Peyer's patch (tissue), 4 donors: ENCODE measurements at regions not wholly inside any gene's neighbourhood (a gene's known extent, or its start where the extent isn't known, plus 50 kb on each side); places are given as distances from the start of the nearest gene placed in this dataset.
A peak's percentile ranks its signal among the peaks of the same experiment; 100 is the strongest.

ENCODE experiments used
- DNase-seq, 3 donors: peaks; one replicate each; pipeline ENCODE4 v3.0.0-alpha.2; 2017 to 2019
- H3K27ac ChIP-seq, 4 donors: fragments of 200-600 bp; sonication (generic); one replicate each; pipeline ENCODE4 v1.5.1; 2016 to 2019
- H3K27me3 ChIP-seq, 2 donors: fragments of 200-600 bp; sonication (generic); one replicate each; pipeline ENCODE4 v1.5.1; 2019
- H3K36me3 ChIP-seq, 3 donors: fragments of 200-600 bp; sonication (generic); one replicate each; pipeline ENCODE4 v1.5.1; 2016 to 2019
- H3K4me1 ChIP-seq, 4 donors: fragments of 200-600 bp; sonication (generic); one replicate each; pipeline ENCODE4 v1.5.1; 2016 to 2019
- H3K4me3 ChIP-seq, 4 donors: fragments of 200-600 bp; sonication (generic); 1 replicate in 3 of 4; 2 replicates in 1 of 4; pipeline ENCODE4 v1.5.1; 2016 to 2019; ENCODE audit warnings: mild to moderate bottlenecking in 1 of 4
- H3K9me3 ChIP-seq, 4 donors: fragments of 200-600 bp; sonication (generic); one replicate each; pipeline ENCODE4 v1.5.1; 2016 to 2019; ENCODE audit warnings: mild to moderate bottlenecking in 1 of 4
- POLR2A ChIP-seq, 2 donors: fragments of 450-650 bp; IDR thresholded peaks; one replicate each; pipeline ENCODE4 v1.5.1; 2017; ENCODE audit warnings: antibody characterized with exemption in 2 of 2, mild to moderate bottlenecking in 2 of 2, moderate library complexity in 2 of 2
- TF ChIP-seq, protein P1 (sequence below), 6 experiments: fragments of 450-650 bp in 4 of 6; fragments of 200-600 bp in 2 of 6; sonication (generic) in 1 of 6; IDR thresholded peaks; one replicate each; pipeline ENCODE4 v1.5.1; 2017 to 2019; ENCODE audit warnings: antibody characterized with exemption in 6 of 6, mild to moderate bottlenecking in 3 of 6, moderate library complexity in 1 of 6

DNA sequence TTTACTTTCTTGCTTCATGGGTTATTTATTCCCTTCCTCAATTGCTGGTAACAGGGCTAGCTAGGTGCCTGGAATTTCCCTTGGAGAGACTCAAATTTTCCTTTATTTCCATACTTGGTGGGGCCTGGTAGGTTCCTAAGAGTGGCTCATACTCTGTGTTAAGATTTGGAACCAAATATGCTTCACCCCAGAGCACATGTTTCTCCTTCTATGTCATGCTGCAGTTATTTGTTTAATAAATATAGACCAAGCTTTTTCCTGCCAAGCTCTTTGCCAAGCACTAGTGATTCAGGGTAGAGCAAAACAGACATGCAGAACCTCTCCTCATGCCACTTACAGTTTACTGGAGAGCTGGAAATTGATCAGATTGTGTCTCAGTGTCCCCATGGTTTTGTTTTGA lies 290.3 kb upstream of the SGCD start:
- H3K27ac ChIP-seq: no peak overlapping the region
- no peak overlapping the region for H3K4me3 ChIP-seq
- H3K27me3 ChIP-seq: no peaks in the 10 kb centered on the region
- no peaks in the 10 kb centered on the region for H3K4me1 ChIP-seq
- H3K36me3 ChIP-seq: no peaks in the 10 kb centered on the region
- TF ChIP-seq POLR2A (IDR thresholded peaks at IDR 0.05): no peak
- TF ChIP-seq, protein P1, sequence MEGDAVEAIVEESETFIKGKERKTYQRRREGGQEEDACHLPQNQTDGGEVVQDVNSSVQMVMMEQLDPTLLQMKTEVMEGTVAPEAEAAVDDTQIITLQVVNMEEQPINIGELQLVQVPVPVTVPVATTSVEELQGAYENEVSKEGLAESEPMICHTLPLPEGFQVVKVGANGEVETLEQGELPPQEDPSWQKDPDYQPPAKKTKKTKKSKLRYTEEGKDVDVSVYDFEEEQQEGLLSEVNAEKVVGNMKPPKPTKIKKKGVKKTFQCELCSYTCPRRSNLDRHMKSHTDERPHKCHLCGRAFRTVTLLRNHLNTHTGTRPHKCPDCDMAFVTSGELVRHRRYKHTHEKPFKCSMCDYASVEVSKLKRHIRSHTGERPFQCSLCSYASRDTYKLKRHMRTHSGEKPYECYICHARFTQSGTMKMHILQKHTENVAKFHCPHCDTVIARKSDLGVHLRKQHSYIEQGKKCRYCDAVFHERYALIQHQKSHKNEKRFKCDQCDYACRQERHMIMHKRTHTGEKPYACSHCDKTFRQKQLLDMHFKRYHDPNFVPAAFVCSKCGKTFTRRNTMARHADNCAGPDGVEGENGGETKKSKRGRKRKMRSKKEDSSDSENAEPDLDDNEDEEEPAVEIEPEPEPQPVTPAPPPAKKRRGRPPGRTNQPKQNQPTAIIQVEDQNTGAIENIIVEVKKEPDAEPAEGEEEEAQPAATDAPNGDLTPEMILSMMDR (IDR thresholded peaks at IDR 0.05): no peak
- DNase-seq: no peak
- H3K9me3 ChIP-seq: no peaks in the 10 kb centered on the region

GRCh38 chr5:156037151-156037909 lies 289.6 kb upstream of the SGCD start:
- DNase-seq: no peak
- Histone ChIP-seq H3K4me3 (no peak overlapping the region), H3K4me1 (no peaks in the 10 kb centered on the region), H3K9me3 (no peaks in the 10 kb centered on the region), H3K27me3 (no peaks in the 10 kb centered on the region), H3K36me3 (no peaks in the 10 kb centered on the region), H3K27ac (no peak overlapping the region)
- TF ChIP-seq POLR2A (IDR thresholded peaks at IDR 0.05): no peak
- TF ChIP-seq, protein P1 (IDR thresholded peaks at IDR 0.05): no peak

- Histone ChIP-seq H3K27me3 (no peaks in the 10 kb centered on the region), H3K9me3 (no peaks in the 10 kb centered on the region), H3K27ac (no peak overlapping the region), H3K4me3 (no peak overlapping the region), H3K36me3 (no peaks in the 10 kb centered on the region), H3K4me1 (no peaks in the 10 kb centered on the region)
- no peak for TF ChIP-seq POLR2A (IDR thresholded peaks at IDR 0.05)
- DNase-seq: no peak
Measured at GRCh38 chr5:156042726-156043125, 284.2 kb upstream of the SGCD start.

- no peaks in the 10 kb centered on the region for H3K9me3 ChIP-seq
- H3K27ac ChIP-seq: no peak overlapping the region
- TF ChIP-seq, protein P1 (IDR thresholded peaks at IDR 0.05): no peak
- no peak for TF ChIP-seq POLR2A (IDR thresholded peaks at IDR 0.05)
- H3K27me3 ChIP-seq: no peaks in the 10 kb centered on the region
- no peaks in the 10 kb centered on the region for H3K36me3 ChIP-seq
- no peak for DNase-seq
- H3K4me3 ChIP-seq: no peak overlapping the region
- no peaks in the 10 kb centered on the region for H3K4me1 ChIP-seq
Measured at GRCh38 chr5:156043351-156043750, 283.6 kb upstream of the SGCD start.

- DNase-seq: peak in 1 of 3 donors; percentile 47
- H3K27ac ChIP-seq: no peak overlapping the region
- H3K4me3 ChIP-seq: no peak overlapping the region
- no peaks in the 10 kb centered on the region for H3K9me3 ChIP-seq
- no peak for TF ChIP-seq POLR2A (IDR thresholded peaks at IDR 0.05)
- TF ChIP-seq, protein P1 (IDR thresholded peaks at IDR 0.05): peak in 4 of 6 experiments; percentile 7 to 47 (median 38)
- no peaks in the 10 kb centered on the region for H3K36me3 ChIP-seq
- H3K27me3 ChIP-seq: no peaks in the 10 kb centered on the region
- H3K4me1 ChIP-seq: no peaks in the 10 kb centered on the region
Measured at GRCh38 chr5:156051972-156052371, 275.0 kb upstream of the SGCD start.

- Histone ChIP-seq H3K27me3 (no peaks in the 10 kb centered on the region), H3K36me3 (no peaks in the 10 kb centered on the region), H3K27ac (no peak overlapping the region), H3K4me1 (no peaks in the 10 kb centered on the region), H3K9me3 (no peaks in the 10 kb centered on the region), H3K4me3 (no peak overlapping the region)
- DNase-seq: no peak
- TF ChIP-seq, protein P1 (IDR thresholded peaks at IDR 0.05): no peak
- no peak for TF ChIP-seq POLR2A (IDR thresholded peaks at IDR 0.05)
Measured at GRCh38 chr5:156052656-156053055, 274.3 kb upstream of the SGCD start.
